ENCODE measurements at regions not wholly inside any gene's neighbourhood (a gene's known extent, or its start where the extent isn't known, plus 50 kb on each side); places are given as distances from the start of the nearest gene placed in this dataset.

GRCh38 chr6:19180348-19181072 is 656.7 kb upstream of the ID4 start:
- Histone ChIP-seq H3K9me1 (replicated peaks; ENCODE audit: control insufficient read depth, extremely low read depth, insufficient read depth, low read length) (no peaks in the 10 kb centered on the region), H4K20me1 (replicated peaks; ENCODE audit: control insufficient read depth, extremely low read depth, insufficient read depth, low read length) (no peaks in the 10 kb centered on the region), H2AFZ (ENCODE audit: low read depth, low read length) (no peak overlapping the region), H3K27me3 (ENCODE audit: control insufficient read depth in 2 of 2, insufficient read depth in 2 of 2, low read length in 2 of 2) (no peaks in the 10 kb centered on the region), H3K9me3 (replicated peaks; ENCODE audit: control insufficient read depth, insufficient read depth, low read length) (peaks cover 2% of the 10 kb centered on the region), H3K79me2 (ENCODE audit: control insufficient read depth, insufficient read depth, low read length) (no peaks in the 10 kb centered on the region), H3K4me2 (ENCODE audit: insufficient read depth, low read length) (no peak overlapping the region), H3K4me3 (replicated peaks in 1 of 3; ENCODE audit: insufficient read depth in 1 of 3, low read depth in 1 of 3, low read length in 3 of 3) (no peak overlapping the region), H3K9ac (replicated peaks; ENCODE audit: extremely low read depth, insufficient read depth, low read length) (no peak overlapping the region), H3K27ac (ENCODE audit: insufficient read depth, low read depth, low read length) (no peak overlapping the region), H3K4me1 (ENCODE audit: control insufficient read depth, extremely low read depth, insufficient read depth, low read length) (no peaks in the 10 kb centered on the region), H3K36me3 (ENCODE audit: control insufficient read depth in 2 of 2, extremely low read depth in 1 of 2, insufficient read depth in 2 of 2, low read length in 2 of 2) (no peaks in the 10 kb centered on the region)
- TF ChIP-seq EZH2 (IDR thresholded peaks at IDR 0.05; ENCODE audit: borderline replicate concordance, low read depth, low read length, severe bottlenecking) (no peak), MAX (IDR thresholded peaks at IDR 0.05; ENCODE audit: insufficient read depth, insufficient read length) (no peak), MYC (IDR thresholded peaks at IDR 0.05; ENCODE audit: low read depth, low read length) (no peak), POLR2AphosphoS5 (IDR thresholded peaks at IDR 0.05; ENCODE audit: insufficient read depth, low read depth, low read length) (no peak), JUN (IDR thresholded peaks at IDR 0.05; ENCODE audit: borderline replicate concordance, insufficient read depth, insufficient read length, low read depth) (no peak), POLR2A (IDR thresholded peaks at IDR 0.05; ENCODE audit: low read depth, low read length) (no peak), CTCF (IDR thresholded peaks at IDR 0.05; ENCODE audit: extremely low read depth in 1 of 2, insufficient read depth in 1 of 2, low read depth in 1 of 2, low read length in 2 of 2) (no peak), GATA2 (IDR thresholded peaks at IDR 0.05; ENCODE audit: insufficient read depth, insufficient read length, low read depth, low read length) (no peak), FOS (IDR thresholded peaks at IDR 0.05; ENCODE audit: borderline replicate concordance, insufficient read depth, low read length) (no peak)
- POLR2A ChIA-PET = no interaction called here
- CTCF ChIA-PET = no interaction called here
- no TSS peak for BruUV-seq (replicated peaks)
- dilution Hi-C loops (cut with MboI; ENCODE audit: extremely low pct_ligation_motif_present, low sequenced_read_pairs) (no loop called here), intact Hi-C loops (cut with micrococcal nuclease) (no loop called here)
- no peak for FAIRE-seq
- DNase-seq (ENCODE audit: low read depth, low spot score) = no peak

All from endothelial cell of umbilical vein (primary cell).